ENCODE measurements at regions not wholly inside any gene's neighbourhood (a gene's known extent, or its start where the extent isn't known, plus 50 kb on each side); places are given as distances from the start of the nearest gene placed in this dataset.

DNA sequence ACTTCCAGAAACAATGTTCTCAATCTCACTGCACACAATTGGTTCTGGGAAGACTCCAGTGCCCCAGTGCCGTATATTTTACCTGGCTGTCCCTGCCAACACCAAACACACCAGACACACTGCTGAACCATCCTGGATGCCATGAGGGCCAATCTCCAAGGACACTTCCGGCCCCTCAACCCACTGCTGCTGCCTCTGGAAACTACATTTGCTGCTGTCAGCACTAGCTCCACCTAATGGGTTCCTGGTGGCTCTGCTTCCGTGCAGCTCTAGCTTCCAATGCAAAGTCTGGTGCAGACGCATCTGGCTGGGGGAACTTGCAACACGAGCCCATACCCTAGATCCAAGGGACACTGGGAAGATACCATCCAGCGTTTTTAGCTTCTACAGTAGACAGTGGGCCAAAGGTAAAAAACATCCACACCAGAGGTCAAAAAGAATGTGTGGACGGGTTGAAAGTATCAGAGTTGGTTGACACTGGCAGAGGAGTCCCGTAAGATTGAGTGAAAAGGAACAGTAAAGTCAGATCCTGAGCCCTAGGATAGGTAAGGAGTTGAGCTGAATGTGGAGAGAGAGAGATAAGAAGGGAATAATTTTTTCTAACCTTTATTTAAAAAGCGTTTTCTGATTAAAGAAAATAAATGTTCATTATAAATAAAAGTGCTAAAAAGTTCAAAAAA is 99.7 kb upstream of the KIF2A start:
- TF ChIP-seq, protein P1, sequence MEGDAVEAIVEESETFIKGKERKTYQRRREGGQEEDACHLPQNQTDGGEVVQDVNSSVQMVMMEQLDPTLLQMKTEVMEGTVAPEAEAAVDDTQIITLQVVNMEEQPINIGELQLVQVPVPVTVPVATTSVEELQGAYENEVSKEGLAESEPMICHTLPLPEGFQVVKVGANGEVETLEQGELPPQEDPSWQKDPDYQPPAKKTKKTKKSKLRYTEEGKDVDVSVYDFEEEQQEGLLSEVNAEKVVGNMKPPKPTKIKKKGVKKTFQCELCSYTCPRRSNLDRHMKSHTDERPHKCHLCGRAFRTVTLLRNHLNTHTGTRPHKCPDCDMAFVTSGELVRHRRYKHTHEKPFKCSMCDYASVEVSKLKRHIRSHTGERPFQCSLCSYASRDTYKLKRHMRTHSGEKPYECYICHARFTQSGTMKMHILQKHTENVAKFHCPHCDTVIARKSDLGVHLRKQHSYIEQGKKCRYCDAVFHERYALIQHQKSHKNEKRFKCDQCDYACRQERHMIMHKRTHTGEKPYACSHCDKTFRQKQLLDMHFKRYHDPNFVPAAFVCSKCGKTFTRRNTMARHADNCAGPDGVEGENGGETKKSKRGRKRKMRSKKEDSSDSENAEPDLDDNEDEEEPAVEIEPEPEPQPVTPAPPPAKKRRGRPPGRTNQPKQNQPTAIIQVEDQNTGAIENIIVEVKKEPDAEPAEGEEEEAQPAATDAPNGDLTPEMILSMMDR (IDR thresholded peaks at IDR 0.05 in 4 of 5, conservative IDR thresholded peaks at IDR 0.05 in 1 of 5) = no peak
- no peak for TF ChIP-seq POLR2A (IDR thresholded peaks at IDR 0.05)

Data from gastrocnemius medialis (tissue), 4 donors.